ENCODE measurements at regions not wholly inside any gene's neighbourhood (a gene's known extent, or its start where the extent isn't known, plus 50 kb on each side); places are given as distances from the start of the nearest gene placed in this dataset.

- ChIA-PET CTCF (no interaction called here), POLR2A (no interaction called here)
- Histone ChIP-seq H3K4me1 (ENCODE audit: control insufficient read depth in 1 of 2, extremely low read depth in 1 of 2, insufficient read depth in 2 of 2, low read length in 2 of 2) (no peaks in the 10 kb centered on the region), H3K36me3 (ENCODE audit: control insufficient read depth in 2 of 2, extremely low read depth in 1 of 2, insufficient read depth in 1 of 2, low read length in 1 of 2) (no peaks in the 10 kb centered on the region), H3K27me3 (replicated peaks in 1 of 2; ENCODE audit: control insufficient read depth in 2 of 2, extremely low read depth in 1 of 2, insufficient read depth in 2 of 2, low read length in 1 of 2) (no peaks in the 10 kb centered on the region), H3K27ac (ENCODE audit: low read length) (no peak overlapping the region), H3K4me3 (ENCODE audit: control insufficient read depth in 1 of 2, extremely low read depth in 1 of 2, low read length in 1 of 2) (no peak overlapping the region), H3K9me3 (no peaks in the 10 kb centered on the region)
- WGBS (ENCODE audit: insufficient coverage), result 71% methylated on average over 1 of the region's 2 CpGs
- H3K4me3 Mint-ChIP-seq, result no peak overlapping the region
- H3K4me1 Mint-ChIP-seq, result no peaks in the 10 kb centered on the region
- no peaks in the 10 kb centered on the region for H3K36me3 Mint-ChIP-seq
- H3K9me3 Mint-ChIP-seq, result no peaks in the 10 kb centered on the region
- DNase-seq (no peak), ATAC-seq (replicated peaks in 1 of 4) (no peak)
- H3K27me3 Mint-ChIP-seq, result no peaks in the 10 kb centered on the region
- H3K27ac Mint-ChIP-seq, result no peak overlapping the region
Measured at GRCh38 chr2:6441800-6442199, 423.9 kb downstream of the CMPK2 start.

- H3K4me1 Mint-ChIP-seq, result no peaks in the 10 kb centered on the region
- DNase-seq (no peak), ATAC-seq (replicated peaks in 1 of 4) (no peak)
- no peak overlapping the region for H3K27ac ChIP-seq (ENCODE audit: low read length)
- CTCF ChIA-PET, result no interaction called here
- no peak overlapping the region for H3K4me3 ChIP-seq (ENCODE audit: control insufficient read depth in 1 of 2, extremely low read depth in 1 of 2, low read length in 1 of 2)
- no peaks in the 10 kb centered on the region for H3K36me3 ChIP-seq (ENCODE audit: control insufficient read depth in 2 of 2, extremely low read depth in 1 of 2, insufficient read depth in 1 of 2, low read length in 1 of 2)
- no peak overlapping the region for H3K4me3 Mint-ChIP-seq
- no peaks in the 10 kb centered on the region for H3K9me3 ChIP-seq
- no peaks in the 10 kb centered on the region for H3K27me3 Mint-ChIP-seq
- H3K36me3 Mint-ChIP-seq, result no peaks in the 10 kb centered on the region
- H3K27ac Mint-ChIP-seq, result no peak overlapping the region
- POLR2A ChIA-PET, result no interaction called here
- H3K27me3 ChIP-seq (replicated peaks in 1 of 2; ENCODE audit: control insufficient read depth in 2 of 2, extremely low read depth in 1 of 2, insufficient read depth in 2 of 2, low read length in 1 of 2), result no peaks in the 10 kb centered on the region
- H3K9me3 Mint-ChIP-seq, result no peaks in the 10 kb centered on the region
- H3K4me1 ChIP-seq (ENCODE audit: control insufficient read depth in 1 of 2, extremely low read depth in 1 of 2, insufficient read depth in 2 of 2, low read length in 2 of 2), result no peaks in the 10 kb centered on the region
- WGBS (ENCODE audit: insufficient coverage), result no CpG with 5 or more reads among the region's 3 CpGs
Measured at GRCh38 chr2:6442252-6442985, 423.3 kb downstream of the CMPK2 start.

GRCh38 chr2:6443061-6443823 is 422.5 kb downstream of the CMPK2 start:
- Mint-ChIP-seq H3K36me3 (no peaks in the 10 kb centered on the region), H3K27ac (no peak overlapping the region), H3K27me3 (no peaks in the 10 kb centered on the region), H3K9me3 (no peaks in the 10 kb centered on the region), H3K4me1 (no peaks in the 10 kb centered on the region), H3K4me3 (no peak overlapping the region)
- no peak for ATAC-seq (replicated peaks in 1 of 4)
- DNase-seq, result no peak
- POLR2A ChIA-PET, result no interaction called here
- Histone ChIP-seq H3K4me3 (ENCODE audit: control insufficient read depth in 1 of 2, extremely low read depth in 1 of 2, low read length in 1 of 2) (no peak overlapping the region), H3K27me3 (replicated peaks in 1 of 2; ENCODE audit: control insufficient read depth in 2 of 2, extremely low read depth in 1 of 2, insufficient read depth in 2 of 2, low read length in 1 of 2) (no peaks in the 10 kb centered on the region), H3K9me3 (no peaks in the 10 kb centered on the region), H3K4me1 (ENCODE audit: control insufficient read depth in 1 of 2, extremely low read depth in 1 of 2, insufficient read depth in 2 of 2, low read length in 2 of 2) (no peaks in the 10 kb centered on the region), H3K36me3 (ENCODE audit: control insufficient read depth in 2 of 2, extremely low read depth in 1 of 2, insufficient read depth in 1 of 2, low read length in 1 of 2) (no peaks in the 10 kb centered on the region), H3K27ac (ENCODE audit: low read length) (no peak overlapping the region)
- CTCF ChIA-PET, result no interaction called here
- 75% methylated on average over 2 of the region's 4 CpGs for WGBS (ENCODE audit: insufficient coverage)

GRCh38 chr2:6444514-6444913 is 421.2 kb downstream of the CMPK2 start:
- no peak overlapping the region for H3K27ac ChIP-seq (ENCODE audit: low read length)
- POLR2A ChIA-PET, result no interaction called here
- H3K4me1 ChIP-seq (ENCODE audit: control insufficient read depth in 1 of 2, extremely low read depth in 1 of 2, insufficient read depth in 2 of 2, low read length in 2 of 2), result no peaks in the 10 kb centered on the region
- no peaks in the 10 kb centered on the region for H3K27me3 ChIP-seq (replicated peaks in 1 of 2; ENCODE audit: control insufficient read depth in 2 of 2, extremely low read depth in 1 of 2, insufficient read depth in 2 of 2, low read length in 1 of 2)
- CTCF ChIA-PET, result interaction anchor here in 1 of 2 donors (0.6 kb wide), 1 partner anchor 15 kb away, joined by 3 read pairs; no protein-coding TSS in a partner anchor
- 80% methylated on average over 2 of the region's 2 CpGs for WGBS (ENCODE audit: insufficient coverage)
- DNase-seq (no peak), ATAC-seq (replicated peaks in 1 of 4) (no peak)
- H3K27ac Mint-ChIP-seq, result no peak overlapping the region
- no peaks in the 10 kb centered on the region for H3K36me3 ChIP-seq (ENCODE audit: control insufficient read depth in 2 of 2, extremely low read depth in 1 of 2, insufficient read depth in 1 of 2, low read length in 1 of 2)
- peaks cover 0 to 4% of the 10 kb centered on the region in 2 donors for H3K27me3 Mint-ChIP-seq
- no peaks in the 10 kb centered on the region for H3K9me3 Mint-ChIP-seq
- H3K4me3 Mint-ChIP-seq, result no peak overlapping the region
- no peak overlapping the region for H3K4me3 ChIP-seq (ENCODE audit: control insufficient read depth in 1 of 2, extremely low read depth in 1 of 2, low read length in 1 of 2)
- H3K36me3 Mint-ChIP-seq, result no peaks in the 10 kb centered on the region
- H3K9me3 ChIP-seq, result no peaks in the 10 kb centered on the region
- H3K4me1 Mint-ChIP-seq, result no peaks in the 10 kb centered on the region

GRCh38 chr2:6445156-6445555 is 420.6 kb downstream of the CMPK2 start:
- Mint-ChIP-seq H3K4me1 (no peaks in the 10 kb centered on the region), H3K9me3 (no peaks in the 10 kb centered on the region), H3K27ac (no peak overlapping the region), H3K36me3 (no peaks in the 10 kb centered on the region), H3K27me3 (peaks cover 0 to 4% of the 10 kb centered on the region in 2 donors), H3K4me3 (no peak overlapping the region)
- ChIA-PET CTCF (no interaction called here), POLR2A (no interaction called here)
- Histone ChIP-seq H3K36me3 (ENCODE audit: control insufficient read depth in 2 of 2, extremely low read depth in 1 of 2, insufficient read depth in 1 of 2, low read length in 1 of 2) (no peaks in the 10 kb centered on the region), H3K9me3 (no peaks in the 10 kb centered on the region), H3K27ac (ENCODE audit: low read length) (no peak overlapping the region), H3K27me3 (replicated peaks in 1 of 2; ENCODE audit: control insufficient read depth in 2 of 2, extremely low read depth in 1 of 2, insufficient read depth in 2 of 2, low read length in 1 of 2) (no peaks in the 10 kb centered on the region), H3K4me3 (ENCODE audit: control insufficient read depth in 1 of 2, extremely low read depth in 1 of 2, low read length in 1 of 2) (no peak overlapping the region), H3K4me1 (ENCODE audit: control insufficient read depth in 1 of 2, extremely low read depth in 1 of 2, insufficient read depth in 2 of 2, low read length in 2 of 2) (no peaks in the 10 kb centered on the region)
- 89% methylated on average over 3 of the region's 3 CpGs for WGBS (ENCODE audit: insufficient coverage)
- DNase-seq (no peak), ATAC-seq (replicated peaks in 1 of 4) (no peak)

- Histone ChIP-seq H3K4me3 (ENCODE audit: control insufficient read depth in 1 of 2, extremely low read depth in 1 of 2, low read length in 1 of 2) (no peak overlapping the region), H3K36me3 (ENCODE audit: control insufficient read depth in 2 of 2, extremely low read depth in 1 of 2, insufficient read depth in 1 of 2, low read length in 1 of 2) (no peaks in the 10 kb centered on the region), H3K27me3 (replicated peaks in 1 of 2; ENCODE audit: control insufficient read depth in 2 of 2, extremely low read depth in 1 of 2, insufficient read depth in 2 of 2, low read length in 1 of 2) (no peaks in the 10 kb centered on the region), H3K27ac (ENCODE audit: low read length) (no peak overlapping the region), H3K4me1 (ENCODE audit: control insufficient read depth in 1 of 2, extremely low read depth in 1 of 2, insufficient read depth in 2 of 2, low read length in 2 of 2) (no peaks in the 10 kb centered on the region), H3K9me3 (no peaks in the 10 kb centered on the region)
- no peak overlapping the region for H3K4me3 Mint-ChIP-seq
- no peak for DNase-seq
- POLR2A ChIA-PET, result no interaction called here
- H3K9me3 Mint-ChIP-seq, result peaks cover 0 to under 1% (median 0%) of the 10 kb centered on the region in 3 donors
- no peak overlapping the region for H3K27ac Mint-ChIP-seq
- H3K4me1 Mint-ChIP-seq, result no peaks in the 10 kb centered on the region
- 55% methylated on average over 2 of the region's 3 CpGs for WGBS (ENCODE audit: insufficient coverage)
- peaks cover 0 to 4% of the 10 kb centered on the region in 2 donors for H3K27me3 Mint-ChIP-seq
- CTCF ChIA-PET, result no interaction called here
- no peak for ATAC-seq (replicated peaks in 1 of 4)
- H3K36me3 Mint-ChIP-seq, result no peaks in the 10 kb centered on the region
Measured at GRCh38 chr2:6446938-6447608, 418.6 kb downstream of the CMPK2 start.
